ENCODE measurements at regions not wholly inside any gene's neighbourhood (a gene's known extent, or its start where the extent isn't known, plus 50 kb on each side); places are given as distances from the start of the nearest gene placed in this dataset.

GRCh38 chr22:44403602-44404329 lies 91.0 kb upstream of the SHISAL1 start:
- no peaks in the 10 kb centered on the region for H4K20me1 ChIP-seq (replicated peaks; ENCODE audit: control insufficient read depth, extremely low read depth, insufficient read depth, low read length)
- H3K27ac ChIP-seq (ENCODE audit: insufficient read depth, low read depth, low read length), result no peak overlapping the region
- intact Hi-C loops (cut with micrococcal nuclease) (no loop called here), dilution Hi-C loops (cut with MboI; ENCODE audit: extremely low pct_ligation_motif_present, low sequenced_read_pairs) (no loop called here)
- FAIRE-seq, result no peak
- H3K79me2 ChIP-seq (ENCODE audit: control insufficient read depth, insufficient read depth, low read length), result no peaks in the 10 kb centered on the region
- no peak for DNase-seq (ENCODE audit: low read depth, low spot score)
- H3K4me2 ChIP-seq (ENCODE audit: insufficient read depth, low read length), result no peak overlapping the region
- no peaks in the 10 kb centered on the region for H3K9me1 ChIP-seq (replicated peaks; ENCODE audit: control insufficient read depth, extremely low read depth, insufficient read depth, low read length)
- no peak overlapping the region for H2AFZ ChIP-seq (ENCODE audit: low read depth, low read length)
- H3K4me3 ChIP-seq (replicated peaks in 1 of 3; ENCODE audit: insufficient read depth in 1 of 3, low read depth in 1 of 3, low read length in 3 of 3), result no peak overlapping the region
- no peak overlapping the region for H3K9ac ChIP-seq (replicated peaks; ENCODE audit: extremely low read depth, insufficient read depth, low read length)
- no peaks in the 10 kb centered on the region for H3K9me3 ChIP-seq (replicated peaks; ENCODE audit: control insufficient read depth, insufficient read depth, low read length)
- POLR2A ChIA-PET, result no interaction called here
- no peaks in the 10 kb centered on the region for H3K27me3 ChIP-seq (ENCODE audit: control insufficient read depth in 2 of 2, insufficient read depth in 2 of 2, low read length in 2 of 2)
- no peaks in the 10 kb centered on the region for H3K4me1 ChIP-seq (ENCODE audit: control insufficient read depth, extremely low read depth, insufficient read depth, low read length)
- CTCF ChIA-PET, result no interaction called here
- BruUV-seq (replicated peaks), result no TSS peak
- TF ChIP-seq FOS (IDR thresholded peaks at IDR 0.05; ENCODE audit: borderline replicate concordance, insufficient read depth, low read length), result no peak
- TF ChIP-seq MYC (IDR thresholded peaks at IDR 0.05; ENCODE audit: low read depth, low read length), result no peak
- no peak for TF ChIP-seq MAX (IDR thresholded peaks at IDR 0.05; ENCODE audit: insufficient read depth, insufficient read length)
- no peak for TF ChIP-seq POLR2A (IDR thresholded peaks at IDR 0.05; ENCODE audit: low read depth, low read length)
- TF ChIP-seq EZH2 (IDR thresholded peaks at IDR 0.05; ENCODE audit: borderline replicate concordance, low read depth, low read length, severe bottlenecking), result no peak
- TF ChIP-seq GATA2 (IDR thresholded peaks at IDR 0.05; ENCODE audit: insufficient read depth, insufficient read length, low read depth, low read length), result no peak
- no peak for TF ChIP-seq CTCF (IDR thresholded peaks at IDR 0.05; ENCODE audit: extremely low read depth in 1 of 2, insufficient read depth in 1 of 2, low read depth in 1 of 2, low read length in 2 of 2)
- no peak for TF ChIP-seq JUN (IDR thresholded peaks at IDR 0.05; ENCODE audit: borderline replicate concordance, insufficient read depth, insufficient read length, low read depth)
- no peak for TF ChIP-seq POLR2AphosphoS5 (IDR thresholded peaks at IDR 0.05; ENCODE audit: insufficient read depth, low read depth, low read length)
- H3K36me3 ChIP-seq (ENCODE audit: control insufficient read depth in 2 of 2, extremely low read depth in 1 of 2, insufficient read depth in 2 of 2, low read length in 2 of 2), result no peaks in the 10 kb centered on the region

Data from endothelial cell of umbilical vein (primary cell).